HG03103 (cell line): ENCODE measurements at regions not wholly inside any gene's neighbourhood (a gene's known extent, or its start where the extent isn't known, plus 50 kb on each side); places are given as distances from the start of the nearest gene placed in this dataset.
"Not testable (repeated sequence)": the region's sequence is repeated elsewhere in the genome, so short reads cannot be mapped to it uniquely, and the experiment has no call there.

Experiments
- ATAC-seq: cut with Tn5 transposase; IDR thresholded peaks from one replicate; pipeline ENCODE4 v1.9.1; 2021; ENCODE audit warnings: low read depth; ENCODE audit not compliant: unreplicated experiment

- no peak for ATAC-seq
Measured at GRCh38 chr14:71780075-71780474, 152.2 kb upstream of the RGS6 start.

DNA sequence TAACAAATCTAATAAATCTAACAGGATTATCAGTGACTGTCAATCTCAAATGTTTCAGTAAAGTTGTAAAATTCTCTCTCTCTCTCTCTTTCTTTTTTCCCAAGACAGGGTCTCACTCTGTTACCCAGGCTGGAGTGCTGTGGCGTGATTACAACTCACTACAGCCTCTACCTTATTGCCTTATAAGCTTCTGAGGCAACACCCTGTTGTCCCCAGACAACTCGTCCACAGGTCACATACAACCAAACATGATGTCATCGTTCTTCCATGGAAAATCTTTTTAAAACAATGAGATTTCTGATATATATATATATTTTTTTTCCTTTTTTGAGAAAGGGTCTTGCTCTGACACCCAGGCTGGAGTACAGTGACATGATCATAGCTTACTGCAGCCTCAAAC is 151.4 kb upstream of the RGS6 start:
- no peak for ATAC-seq

GRCh38 chr14:71783088-71783487 is 149.1 kb upstream of the RGS6 start:
- ATAC-seq: no peak

DNA sequence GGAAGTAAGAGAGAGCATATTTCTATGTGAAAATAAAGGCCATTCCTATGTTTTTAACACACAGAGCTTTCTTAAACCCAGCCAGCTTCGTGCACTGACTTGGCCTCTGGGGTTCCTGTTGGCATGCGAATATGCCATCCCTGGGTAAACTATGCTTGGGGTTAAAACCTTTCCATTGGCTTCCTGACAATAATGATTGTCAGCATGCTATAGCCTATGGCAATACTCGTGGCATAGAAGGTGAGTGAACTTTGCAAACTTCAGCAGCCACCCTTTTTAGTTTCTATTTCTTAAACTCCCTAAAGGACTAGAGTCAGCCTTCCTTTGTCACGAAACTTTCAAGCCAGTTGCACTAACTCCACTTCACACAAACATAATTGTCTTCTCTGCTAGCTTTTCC is 148.4 kb upstream of the RGS6 start:
- ATAC-seq: no peak

- no peak for ATAC-seq
Measured at GRCh38 chr14:71789005-71789404, 143.2 kb upstream of the RGS6 start.

DNA sequence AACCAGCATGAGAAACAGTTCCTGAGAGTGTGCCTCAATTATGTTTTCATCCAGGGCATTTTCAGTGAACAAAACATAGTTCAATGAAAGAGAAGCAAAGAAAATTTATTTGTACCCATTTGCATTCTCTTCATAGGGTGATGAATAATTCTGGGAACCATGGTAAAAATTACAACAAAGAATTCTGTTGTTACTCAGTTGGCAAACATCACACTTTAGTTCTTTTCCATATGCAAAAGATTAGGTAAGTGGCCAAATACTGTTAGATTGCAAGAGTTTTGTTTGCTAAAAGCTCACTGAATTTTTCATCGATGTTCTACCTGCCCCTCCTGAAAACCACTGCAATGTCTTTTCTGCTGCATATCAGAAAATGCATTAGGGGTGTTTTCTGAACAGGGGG is 132.4 kb upstream of the RGS6 start:
- ATAC-seq: no peak

- ATAC-seq: no peak
Measured at GRCh38 chr14:71800878-71801277, 131.4 kb upstream of the RGS6 start.

DNA sequence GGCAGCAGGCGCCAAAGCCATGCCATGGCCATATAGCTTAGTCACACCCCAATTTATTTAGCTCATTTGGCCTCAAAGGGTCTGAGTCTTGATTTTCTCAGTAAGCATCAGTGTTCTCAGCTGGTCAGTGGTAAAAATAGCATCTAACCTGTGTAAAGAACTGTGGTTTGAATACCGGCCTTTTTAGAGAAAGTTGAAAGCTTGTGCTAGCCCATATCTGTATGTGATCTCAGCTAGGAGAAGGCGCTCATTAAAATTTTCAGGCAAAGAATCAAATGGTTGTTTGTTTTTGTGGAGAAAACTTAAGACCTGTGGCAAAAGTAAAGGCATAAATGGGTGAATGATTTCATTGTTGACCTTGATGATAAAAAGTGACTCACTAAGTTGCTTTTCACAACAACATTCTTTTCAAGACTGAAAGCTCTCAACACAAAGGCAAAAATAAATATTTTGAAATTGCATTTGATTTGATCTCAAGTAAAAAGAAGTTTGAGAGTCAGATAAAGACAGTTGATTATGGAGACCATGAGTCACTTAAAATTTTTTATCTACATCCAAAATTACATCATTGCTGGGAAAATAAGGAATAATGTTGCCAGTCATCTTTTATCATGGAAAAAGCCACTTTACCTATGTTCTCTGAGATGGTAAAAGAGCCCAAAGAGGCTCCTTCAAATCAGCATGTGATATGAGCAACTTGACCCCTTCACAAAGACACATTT is 128.5 kb upstream of the RGS6 start:
- ATAC-seq: no peak

DNA sequence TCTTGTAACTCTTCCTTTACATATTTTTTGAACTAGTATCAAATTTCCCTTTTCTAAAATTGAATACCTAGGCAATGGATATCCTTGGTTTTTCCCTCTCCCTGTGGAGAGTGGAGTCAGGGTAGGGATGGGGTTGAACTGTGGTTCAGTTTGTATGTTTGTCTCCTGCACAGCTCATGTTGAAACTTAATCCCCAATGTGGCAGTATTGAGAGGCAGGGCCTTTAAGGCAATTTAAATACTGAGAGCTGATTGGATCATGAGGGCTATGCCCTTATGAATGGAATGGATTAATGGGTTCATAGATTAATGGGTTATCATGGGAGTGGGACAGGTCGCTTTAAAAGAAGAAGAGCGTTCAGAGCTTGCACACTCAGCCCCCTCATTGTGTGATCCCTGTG is 127.2 kb upstream of the RGS6 start:
- ATAC-seq: no peak

GRCh38 chr14:71807049-71807448 is 125.2 kb upstream of the RGS6 start:
- not testable (repeated sequence) for ATAC-seq

DNA sequence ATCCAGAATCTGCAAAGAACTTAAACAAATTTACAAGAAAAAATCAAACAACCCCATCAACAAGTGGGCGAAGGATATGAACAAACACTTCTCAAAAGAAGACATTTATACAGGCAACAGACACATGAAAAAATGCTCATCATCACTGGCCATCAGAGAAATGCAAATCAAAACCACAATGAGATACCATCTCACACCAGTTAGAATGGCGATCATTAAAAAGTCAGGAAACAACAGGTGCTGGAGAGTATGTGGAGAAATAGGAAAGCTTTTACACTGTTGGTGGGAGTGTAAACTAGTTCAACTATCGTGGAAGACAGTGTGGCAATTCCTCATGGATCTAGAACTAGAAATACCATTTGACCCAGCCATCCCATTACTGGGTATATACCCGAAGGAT is 121.4 kb upstream of the RGS6 start:
- ATAC-seq: not testable (repeated sequence)

DNA sequence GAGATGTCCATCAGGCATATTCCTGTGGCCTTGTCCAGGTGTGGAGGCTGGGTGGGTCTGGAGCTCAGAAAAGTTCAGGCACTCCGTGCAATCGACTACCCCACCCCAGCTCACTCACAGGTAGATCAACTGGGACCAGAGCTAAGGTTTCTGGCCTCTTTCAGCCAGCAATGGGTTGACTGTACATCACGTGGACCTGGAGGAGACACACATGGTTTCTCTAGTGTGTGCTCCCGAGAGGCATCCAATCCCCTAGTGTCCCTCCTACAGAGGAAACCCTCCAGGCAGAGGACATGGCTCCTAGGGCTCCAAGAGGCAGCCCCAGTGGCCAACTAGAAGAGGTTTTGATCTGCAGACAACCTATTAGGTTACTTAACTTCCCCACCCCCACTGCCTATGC is 119.5 kb upstream of the RGS6 start:
- ATAC-seq: no peak

- ATAC-seq: no peak
Measured at GRCh38 chr14:71815110-71815509, 117.1 kb upstream of the RGS6 start.

DNA sequence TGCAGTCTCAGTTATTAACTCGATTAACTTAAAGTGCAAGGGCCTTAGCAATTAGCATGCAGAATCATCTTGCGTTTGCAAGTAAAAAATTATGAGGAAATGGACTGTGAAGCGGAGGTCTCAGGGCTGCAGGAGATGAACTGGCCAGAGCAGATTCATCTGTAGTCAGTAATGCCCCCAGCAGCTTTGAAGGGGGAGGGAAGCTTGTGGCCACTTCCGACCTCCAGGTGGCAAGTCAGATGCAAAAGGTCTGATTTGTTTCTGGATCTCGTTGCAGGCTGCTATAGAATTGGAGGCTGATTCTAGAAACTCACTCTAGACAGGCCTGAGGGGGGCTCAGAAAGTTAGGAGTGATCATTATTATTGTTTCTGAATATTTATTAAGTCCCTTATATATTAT is 107.4 kb upstream of the RGS6 start:
- ATAC-seq: no peak

- ATAC-seq: no peak
Measured at GRCh38 chr14:71833476-71833875, 98.8 kb upstream of the RGS6 start.

DNA sequence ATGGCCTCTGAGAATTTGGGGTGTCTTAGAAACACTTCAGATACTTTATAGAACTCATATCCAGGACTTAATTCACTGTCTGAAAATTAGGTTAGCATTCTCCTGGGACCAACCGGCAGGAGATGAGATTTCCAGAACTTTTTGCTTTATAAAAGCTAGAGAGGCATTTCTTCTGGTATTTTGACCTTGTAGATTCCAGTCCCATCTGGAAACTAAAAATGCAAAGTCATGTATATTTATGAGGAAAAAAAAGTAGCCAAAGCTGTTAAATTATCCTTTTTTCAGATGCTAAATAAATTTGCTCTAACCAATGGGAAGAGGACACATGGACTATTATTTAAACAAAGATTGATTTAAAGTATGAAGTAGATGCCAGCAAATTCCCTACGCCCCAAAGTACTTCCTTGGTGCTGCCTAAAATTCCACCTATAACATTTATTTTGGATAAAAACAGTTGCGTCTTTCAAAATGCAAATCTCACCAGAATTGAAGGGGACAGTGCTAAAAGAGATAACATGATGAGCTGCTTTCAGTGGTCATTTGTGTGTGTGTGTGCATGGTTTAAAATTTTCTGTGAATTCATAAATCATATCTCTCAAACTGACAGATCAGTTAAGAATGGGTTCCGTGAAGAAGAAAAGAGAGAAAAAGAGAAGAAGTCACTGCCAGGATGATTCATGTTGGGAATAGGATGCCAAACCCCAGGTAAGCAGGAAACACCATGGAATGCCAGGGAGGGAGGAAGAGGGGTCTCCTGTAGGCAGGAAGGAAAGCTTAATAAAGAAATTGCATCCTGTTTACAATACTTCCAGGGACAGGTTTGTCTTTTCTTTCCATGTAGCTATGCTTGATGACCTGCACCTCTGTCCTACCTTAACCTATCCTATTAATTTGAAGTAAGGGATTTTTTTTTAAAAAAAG is 97.7 kb upstream of the RGS6 start:
- no peak for ATAC-seq

DNA sequence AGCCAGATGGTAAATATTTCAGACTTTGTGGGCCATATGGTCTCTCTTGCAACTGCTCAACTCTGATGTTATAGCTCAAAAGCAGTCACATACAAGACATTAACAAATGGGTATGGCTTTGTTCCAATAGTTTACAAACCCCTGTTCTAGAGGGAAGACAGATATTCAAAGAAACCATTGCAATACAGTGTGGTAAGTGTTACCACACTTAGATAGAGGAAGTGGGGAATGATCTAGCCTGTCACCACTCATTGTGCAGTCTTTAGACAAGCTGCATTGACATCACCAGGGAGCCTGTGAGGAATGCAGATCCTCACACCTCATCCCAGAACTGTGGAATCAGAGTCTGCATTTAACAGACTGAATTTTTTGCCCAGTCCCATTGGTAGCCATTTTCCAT is 80.0 kb upstream of the RGS6 start:
- ATAC-seq: no peak

DNA sequence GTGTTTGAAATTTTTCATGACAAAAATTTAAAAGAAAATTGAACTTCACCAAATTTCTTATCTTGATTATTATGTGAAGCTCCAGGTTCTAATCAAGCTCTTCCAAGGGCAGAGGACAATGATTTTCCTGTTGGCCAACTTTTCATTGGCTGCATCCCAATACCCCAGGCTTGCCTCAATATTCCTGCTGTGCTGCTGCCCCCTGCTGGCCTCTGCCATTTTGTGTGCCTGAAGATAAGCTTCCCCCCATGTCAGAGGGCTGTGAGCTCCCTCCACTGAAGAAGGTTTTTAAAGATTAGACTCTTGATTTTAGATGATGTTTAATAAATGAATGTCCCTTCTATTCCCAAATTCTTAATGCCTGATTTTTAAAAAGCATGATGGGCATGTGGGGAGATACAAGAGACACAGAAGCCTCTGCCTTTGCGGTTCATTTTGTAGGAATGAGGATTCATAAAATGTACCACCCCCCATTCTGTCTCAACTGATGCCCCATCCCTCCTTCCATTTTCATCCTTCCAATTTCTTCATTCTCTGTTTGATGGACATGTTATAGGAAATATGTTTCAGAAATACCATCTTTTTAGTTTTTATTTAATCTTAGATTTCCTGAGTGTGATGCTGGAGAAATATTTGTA is 76.7 kb upstream of the RGS6 start:
- no peak for ATAC-seq

- no peak for ATAC-seq
Measured at GRCh38 chr14:71856199-71856919, 75.9 kb upstream of the RGS6 start.

DNA sequence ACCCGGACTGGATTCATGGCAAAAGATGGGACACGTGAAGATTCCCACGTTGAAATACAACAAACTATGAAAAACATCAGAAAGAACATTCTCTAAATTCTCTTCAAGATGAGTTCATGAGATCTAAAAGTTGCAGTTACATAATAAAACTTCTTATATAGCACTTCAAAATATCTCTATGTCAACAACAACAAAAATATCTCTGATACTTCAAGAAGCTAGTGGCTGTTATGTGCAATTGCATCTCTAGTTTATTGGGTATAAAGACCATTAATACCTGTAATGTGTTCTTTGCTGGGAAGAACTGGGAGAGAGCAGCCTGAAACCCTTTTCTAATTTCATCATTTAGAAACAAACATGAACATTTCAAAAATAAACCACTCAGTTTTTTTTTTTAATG is 69.2 kb upstream of the RGS6 start:
- ATAC-seq: no peak

DNA sequence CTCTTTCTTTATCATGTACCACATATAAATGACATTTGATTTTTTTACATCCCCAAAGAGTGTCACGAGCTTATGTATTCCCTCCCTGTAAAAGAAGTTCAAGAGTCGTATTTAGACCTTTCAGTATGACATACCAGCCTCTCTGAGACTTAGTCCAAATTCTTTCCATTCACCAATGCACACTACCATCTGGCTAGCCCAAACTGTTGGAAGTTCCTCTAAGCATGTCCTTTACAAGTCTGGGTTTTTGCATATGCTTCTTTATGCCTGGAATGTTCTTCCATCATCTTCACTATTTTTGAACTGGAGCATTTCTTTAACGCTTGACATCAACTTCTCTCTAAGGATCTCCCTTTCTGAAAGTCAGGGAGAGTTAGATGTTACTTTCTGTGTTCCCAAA is 68.5 kb upstream of the RGS6 start:
- ATAC-seq: no peak
